ENCODE measurements at regions not wholly inside any gene's neighbourhood (a gene's known extent, or its start where the extent isn't known, plus 50 kb on each side); places are given as distances from the start of the nearest gene placed in this dataset.

DNA sequence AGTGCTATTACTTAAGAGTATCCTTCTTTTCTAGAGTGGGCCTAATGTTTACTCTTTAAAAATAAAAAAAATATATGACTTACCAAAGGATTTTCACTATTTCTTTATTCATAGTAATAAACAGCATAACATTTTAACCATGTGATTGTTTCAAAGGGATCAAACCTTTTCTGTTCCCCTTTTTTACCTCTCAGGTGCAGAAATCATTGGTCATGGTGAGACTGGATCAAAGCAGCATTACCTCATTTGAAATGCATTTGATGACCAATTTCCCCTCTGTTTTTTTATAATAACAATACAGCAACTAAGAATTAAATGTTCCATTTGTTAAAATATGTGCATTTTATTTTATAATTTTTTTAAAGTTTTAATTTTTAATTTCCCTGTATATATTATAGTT is 598.0 kb upstream of the RGMB start:
- TF ChIP-seq CTCF (IDR thresholded peaks at IDR 0.05 in 4 of 5, conservative IDR thresholded peaks at IDR 0.05 in 1 of 5), result no peak
- no peak for TF ChIP-seq POLR2A (IDR thresholded peaks at IDR 0.05)

All from gastrocnemius medialis (tissue), 4 donors.